OCI-LY7 (cell line): ENCODE measurements at regions not wholly inside any gene's neighbourhood (a gene's known extent, or its start where the extent isn't known, plus 50 kb on each side); places are given as distances from the start of the nearest gene placed in this dataset.

ENCODE experiments used
- BruUV-seq: library from RNA; stranded (reverse); fragments of 400-500 nt; replicated peaks from 2 replicates; lab custom pipeline; 2021; lab: Mats Ljungman, UMichigan
- CTCF ChIA-PET: fragments of 300-600 bp; sonication (Branson Sonifier 250); formaldehyde crosslinking; loops from one replicate; lab custom pipeline; 2022; ENCODE audit warnings: antibody characterized with exemption; ENCODE audit not compliant: unreplicated experiment; lab: Charles Lee
- POLR2A ChIA-PET: fragments of 300-600 bp; sonication (Branson Sonifier 250); formaldehyde crosslinking; loops from one replicate; lab custom pipeline; 2022; ENCODE audit warnings: antibody characterized with exemption; lab: Charles Lee
- DNase-seq: peaks from one replicate; pipeline ENCODE4 v3.0.0-alpha.2; 2015; ENCODE audit warnings: low spot score
- H2AFZ ChIP-seq: fragments of 200-600 bp; sonication (generic), shearing (Covaris generic); 2 replicates; pipeline ENCODE4 v1.6.1; 2014; ENCODE audit warnings: mild to moderate bottlenecking, antibody characterized with exemption, low read length, moderate library complexity
- H3K27ac ChIP-seq: fragments of 200-600 bp; sonication (generic); 2 replicates; pipeline ENCODE4 v1.5.1; 2014; ENCODE audit warnings: mixed run types, low read depth, mild to moderate bottlenecking, moderate library complexity, low read length, inconsistent platforms; ENCODE audit not compliant: poor library complexity, severe bottlenecking
- H3K36me3 ChIP-seq: fragments of 200-600 bp; sonication (generic); 2 replicates; pipeline ENCODE4 v1.6.1; 2014; ENCODE audit warnings: mild to moderate bottlenecking, antibody characterized with exemption, low read length, moderate library complexity, mixed read lengths; ENCODE audit not compliant: insufficient read depth
- H3K4me1 ChIP-seq: fragments of 200-600 bp; sonication (generic); 2 replicates; pipeline ENCODE4 v1.5.1; 2014; ENCODE audit warnings: mild to moderate bottlenecking, low read length; ENCODE audit not compliant: insufficient read depth, poor library complexity, severe bottlenecking
- H3K4me2 ChIP-seq: fragments of 200-600 bp; sonication (generic); 2 replicates; pipeline ENCODE4 v1.6.1; 2014; ENCODE audit warnings: mild to moderate bottlenecking, low read length
- H3K4me3 ChIP-seq: fragments of 200-600 bp; sonication (generic); 2 replicates; pipeline ENCODE4 v1.5.1; 2014; ENCODE audit warnings: mild to moderate bottlenecking, low read depth, low read length; ENCODE audit not compliant: poor library complexity, severe bottlenecking
- H3K79me2 ChIP-seq: fragments of 200-600 bp; sonication (generic); 2 replicates; pipeline ENCODE4 v1.6.1; 2016; ENCODE audit warnings: low read depth, mild to moderate bottlenecking, low read length, moderate library complexity, mixed read lengths; ENCODE audit not compliant: insufficient read depth
- H3K9me2 ChIP-seq: fragments of 200-600 bp; sonication (generic); 2 replicates; pipeline ENCODE4 v1.6.1; 2016; ENCODE audit warnings: mild to moderate bottlenecking, low read length, mixed read lengths; ENCODE audit not compliant: insufficient read depth
- H3K9me3 ChIP-seq: fragments of 200-600 bp; sonication (generic); 2 replicates; pipeline ENCODE4 v1.6.1; 2014; ENCODE audit warnings: mild to moderate bottlenecking, mixed run types, low read length, mixed read lengths
- H4K20me1 ChIP-seq: fragments of 200-600 bp; sonication (generic); 2 replicates; pipeline ENCODE4 v1.6.1; 2014; ENCODE audit warnings: mild to moderate bottlenecking, antibody characterized with exemption, low read length, moderate library complexity, mixed read lengths; ENCODE audit not compliant: insufficient read depth
- EZH2phosphoT487 ChIP-seq: fragments of 200-600 bp; sonication (generic); IDR thresholded peaks from 2 replicates; pipeline ENCODE4 v1.6.1; 2018; ENCODE audit warnings: low read depth, borderline replicate concordance, mild to moderate bottlenecking, mixed run types, antibody characterized with exemption, low read length, moderate library complexity, mixed read lengths
- intact Hi-C: fragments of 100-400 bp; cut with micrococcal nuclease; formaldehyde crosslinking; loops from one replicate; pipeline ENCODE4 v1.10.0; 2022; ENCODE audit not compliant: unreplicated experiment
- TF ChIP-seq, protein P1 (sequence below): fragments of 200-600 bp; sonication (generic); conservative IDR thresholded peaks from 2 replicates; pipeline ENCODE4 v1.5.1; 2014; ENCODE audit warnings: mild to moderate bottlenecking, antibody characterized with exemption, low read length, moderate library complexity, mixed read lengths

DNA sequence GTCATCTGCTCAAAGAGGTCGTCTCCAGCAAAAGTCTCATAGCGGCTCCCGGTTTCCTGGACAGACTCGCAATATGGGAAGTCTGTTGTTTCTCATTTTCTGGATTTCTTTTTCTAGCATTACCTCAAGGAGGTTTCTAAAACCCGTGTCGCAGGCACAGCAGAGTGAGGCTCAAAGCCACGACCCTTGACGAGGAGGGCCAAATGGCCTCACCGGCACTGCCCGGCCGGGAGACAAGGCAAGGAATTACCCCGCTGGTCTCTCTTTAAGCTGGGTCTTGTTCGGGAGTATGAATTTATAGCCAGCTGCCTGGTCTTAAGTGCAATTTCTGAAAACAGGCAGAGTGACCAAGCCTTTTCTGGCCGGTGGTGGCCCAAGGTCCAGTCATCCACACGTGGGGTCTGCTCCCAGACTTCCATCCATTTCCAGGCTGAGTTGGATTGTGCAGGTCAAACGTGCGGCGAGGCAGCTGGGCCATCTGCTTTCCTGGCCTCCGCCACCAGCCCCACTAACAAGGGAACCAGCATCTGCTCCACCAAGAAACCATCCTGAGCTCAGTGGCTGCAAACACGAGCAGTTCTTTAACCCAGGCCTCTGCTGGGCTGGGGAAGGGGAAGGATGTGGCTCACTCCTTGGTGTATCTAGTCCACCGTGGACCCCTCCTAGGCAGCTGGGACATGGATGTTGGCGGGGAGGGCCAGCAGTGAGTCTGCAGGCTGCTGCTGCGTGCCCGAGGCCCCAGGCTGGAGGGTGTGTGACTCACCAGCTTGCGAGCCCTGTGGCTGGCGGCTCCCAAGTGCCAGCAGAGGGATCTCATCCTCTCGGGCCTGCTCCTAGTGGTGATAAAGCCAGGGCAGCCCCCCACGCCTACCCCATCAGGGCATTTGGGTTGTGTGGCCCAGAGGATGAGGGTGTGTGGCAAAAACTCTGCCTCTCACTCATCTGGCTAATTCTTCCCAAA is 55.6 kb upstream of the COL5A1 start:
- BruUV-seq: no TSS peak
- TF ChIP-seq, protein P1, sequence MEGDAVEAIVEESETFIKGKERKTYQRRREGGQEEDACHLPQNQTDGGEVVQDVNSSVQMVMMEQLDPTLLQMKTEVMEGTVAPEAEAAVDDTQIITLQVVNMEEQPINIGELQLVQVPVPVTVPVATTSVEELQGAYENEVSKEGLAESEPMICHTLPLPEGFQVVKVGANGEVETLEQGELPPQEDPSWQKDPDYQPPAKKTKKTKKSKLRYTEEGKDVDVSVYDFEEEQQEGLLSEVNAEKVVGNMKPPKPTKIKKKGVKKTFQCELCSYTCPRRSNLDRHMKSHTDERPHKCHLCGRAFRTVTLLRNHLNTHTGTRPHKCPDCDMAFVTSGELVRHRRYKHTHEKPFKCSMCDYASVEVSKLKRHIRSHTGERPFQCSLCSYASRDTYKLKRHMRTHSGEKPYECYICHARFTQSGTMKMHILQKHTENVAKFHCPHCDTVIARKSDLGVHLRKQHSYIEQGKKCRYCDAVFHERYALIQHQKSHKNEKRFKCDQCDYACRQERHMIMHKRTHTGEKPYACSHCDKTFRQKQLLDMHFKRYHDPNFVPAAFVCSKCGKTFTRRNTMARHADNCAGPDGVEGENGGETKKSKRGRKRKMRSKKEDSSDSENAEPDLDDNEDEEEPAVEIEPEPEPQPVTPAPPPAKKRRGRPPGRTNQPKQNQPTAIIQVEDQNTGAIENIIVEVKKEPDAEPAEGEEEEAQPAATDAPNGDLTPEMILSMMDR: no peak
- TF ChIP-seq EZH2phosphoT487: no peak
- Histone ChIP-seq H3K36me3 (no peaks in the 10 kb centered on the region), H3K79me2 (no peaks in the 10 kb centered on the region), H4K20me1 (no peaks in the 10 kb centered on the region), H3K9me3 (no peaks in the 10 kb centered on the region), H3K4me2 (no peak overlapping the region), H3K27ac (no peak overlapping the region), H3K9me2 (no peaks in the 10 kb centered on the region), H3K4me3 (no peak overlapping the region), H3K4me1 (no peaks in the 10 kb centered on the region), H2AFZ (no peak overlapping the region)
- ChIA-PET POLR2A (no interaction called here), CTCF (interaction anchor here (0.6 kb wide), 1 partner anchor 11 kb away, joined by 3 read pairs; no protein-coding TSS in a partner anchor)
- no peak for DNase-seq
- intact Hi-C loops: no loop called here

DNA sequence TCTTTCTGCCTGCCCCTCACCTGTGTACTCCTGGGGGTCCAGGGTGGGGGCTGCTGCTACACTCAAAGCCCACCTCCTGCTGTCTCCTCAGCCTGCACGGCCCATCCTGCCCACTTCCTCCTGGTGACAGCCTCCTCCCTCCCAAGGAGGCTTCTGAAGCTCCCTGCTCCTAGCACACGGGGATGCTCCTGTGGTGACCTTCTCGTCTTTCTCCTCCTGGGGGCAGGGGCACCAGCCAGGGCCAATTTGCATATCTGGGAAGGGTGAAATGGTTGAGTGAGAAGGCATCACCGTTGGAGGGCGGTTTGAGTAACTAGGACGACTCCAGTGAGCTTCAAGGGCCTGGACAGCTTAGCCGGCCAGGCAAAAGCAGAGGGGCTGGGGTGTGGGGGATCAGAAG is 51.9 kb upstream of the COL5A1 start:
- no peak overlapping the region for H3K27ac ChIP-seq
- H3K79me2 ChIP-seq: no peaks in the 10 kb centered on the region
- no peak overlapping the region for H2AFZ ChIP-seq
- H3K4me3 ChIP-seq: no peak overlapping the region
- TF ChIP-seq, protein P1: no peak
- TF ChIP-seq EZH2phosphoT487: no peak
- POLR2A ChIA-PET: no interaction called here
- H3K36me3 ChIP-seq: no peaks in the 10 kb centered on the region
- BruUV-seq: no TSS peak
- CTCF ChIA-PET: no interaction called here
- H4K20me1 ChIP-seq: no peaks in the 10 kb centered on the region
- intact Hi-C loops: no loop called here
- no peak for DNase-seq
- no peaks in the 10 kb centered on the region for H3K4me1 ChIP-seq
- no peaks in the 10 kb centered on the region for H3K9me3 ChIP-seq
- no peaks in the 10 kb centered on the region for H3K9me2 ChIP-seq
- H3K4me2 ChIP-seq: no peak overlapping the region
